ENCODE measurements at regions not wholly inside any gene's neighbourhood (a gene's known extent, or its start where the extent isn't known, plus 50 kb on each side); places are given as distances from the start of the nearest gene placed in this dataset.

- WGBS, 2 experiments: 88 to 98% methylated on average over 2 of the region's 2 CpGs
- Histone ChIP-seq H3K36me3 (ENCODE audit: control insufficient read depth, insufficient read depth, low read length) (no peaks in the 10 kb centered on the region), H3K27ac (ENCODE audit: insufficient read depth, low read depth, low read length, poor library complexity, severe bottlenecking) (no peak overlapping the region), H3K4me3 (ENCODE audit: insufficient read depth, low read depth, low read length) (no peak overlapping the region), H3K27me3 (ENCODE audit: control insufficient read depth, insufficient read depth, low read length, poor library complexity, severe bottlenecking) (no peaks in the 10 kb centered on the region), H3K9me3 (ENCODE audit: control insufficient read depth, low read length) (no peaks in the 10 kb centered on the region), H3K4me1 (ENCODE audit: control insufficient read depth, insufficient read depth, low read length) (peaks cover 9% of the 10 kb centered on the region)
Observed at GRCh38 chr1:56395776-56396175, 183.6 kb downstream of the PLPP3 start.

- WGBS, 2 experiments: 77 to 79% methylated on average over 6 of the region's 6 CpGs
- Histone ChIP-seq H3K4me1 (ENCODE audit: control insufficient read depth, insufficient read depth, low read length) (peaks cover 11% of the 10 kb centered on the region), H3K27ac (ENCODE audit: insufficient read depth, low read depth, low read length, poor library complexity, severe bottlenecking) (no peak overlapping the region), H3K36me3 (ENCODE audit: control insufficient read depth, insufficient read depth, low read length) (no peaks in the 10 kb centered on the region), H3K27me3 (ENCODE audit: control insufficient read depth, insufficient read depth, low read length, poor library complexity, severe bottlenecking) (no peaks in the 10 kb centered on the region), H3K4me3 (ENCODE audit: insufficient read depth, low read depth, low read length) (no peak overlapping the region), H3K9me3 (ENCODE audit: control insufficient read depth, low read length) (no peaks in the 10 kb centered on the region)
Observed at GRCh38 chr1:56394298-56394697, 185.1 kb downstream of the PLPP3 start.

DNA sequence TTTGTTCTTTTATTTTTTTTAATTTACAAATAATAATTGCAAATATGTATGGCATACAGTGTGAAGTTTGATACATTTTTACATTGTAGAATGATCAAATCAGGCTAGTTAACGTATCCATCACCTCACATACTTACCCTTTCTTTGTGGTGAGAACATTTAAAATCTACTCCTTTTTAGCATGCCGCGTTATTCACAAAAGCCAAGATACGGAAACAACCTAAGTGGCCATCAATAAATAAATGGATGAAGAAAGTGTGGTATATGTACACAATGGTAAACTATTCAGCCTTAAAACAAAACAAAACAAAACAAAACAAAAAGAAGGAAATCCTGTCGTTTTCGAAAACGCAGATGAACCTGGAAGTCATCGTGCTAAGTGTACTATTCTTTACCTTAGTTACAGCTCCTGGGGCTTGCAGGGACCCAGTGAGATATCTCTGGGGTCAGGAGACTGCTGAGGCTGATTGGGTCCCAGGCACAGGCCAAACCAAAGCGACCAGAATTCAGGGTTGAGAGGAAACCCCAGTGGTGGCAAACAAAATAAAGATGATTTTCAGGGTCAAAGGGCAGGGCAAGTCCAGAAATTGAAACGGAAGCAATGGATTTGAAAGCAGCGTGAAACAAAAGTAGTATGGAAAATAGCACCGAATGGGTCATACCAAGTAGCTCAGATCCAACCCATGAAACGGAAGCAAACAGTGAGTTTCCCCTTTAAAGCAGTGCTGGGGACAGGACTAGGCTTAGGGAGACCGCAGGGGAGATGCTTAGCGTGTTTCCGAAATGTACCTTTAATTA lies 188.2 kb downstream of the PLPP3 start:
- H3K4me1 ChIP-seq (ENCODE audit: control insufficient read depth, insufficient read depth, low read length): peaks cover 11% of the 10 kb centered on the region
- H3K4me3 ChIP-seq (ENCODE audit: insufficient read depth, low read depth, low read length): no peak overlapping the region
- no peak overlapping the region for H3K27ac ChIP-seq (ENCODE audit: insufficient read depth, low read depth, low read length, poor library complexity, severe bottlenecking)
- peaks cover 2% of the 10 kb centered on the region for H3K9me3 ChIP-seq (ENCODE audit: control insufficient read depth, low read length)
- WGBS, 2 experiments: 87 to 88% methylated on average over 14 to 16 of the region's 16 CpGs
- no peaks in the 10 kb centered on the region for H3K27me3 ChIP-seq (ENCODE audit: control insufficient read depth, insufficient read depth, low read length, poor library complexity, severe bottlenecking)
- no peaks in the 10 kb centered on the region for H3K36me3 ChIP-seq (ENCODE audit: control insufficient read depth, insufficient read depth, low read length)

- Histone ChIP-seq H3K4me1 (ENCODE audit: control insufficient read depth, insufficient read depth, low read length) (peaks cover 11% of the 10 kb centered on the region), H3K36me3 (ENCODE audit: control insufficient read depth, insufficient read depth, low read length) (no peaks in the 10 kb centered on the region), H3K9me3 (ENCODE audit: control insufficient read depth, low read length) (peaks cover 2% of the 10 kb centered on the region), H3K27ac (ENCODE audit: insufficient read depth, low read depth, low read length, poor library complexity, severe bottlenecking) (no peak overlapping the region), H3K27me3 (ENCODE audit: control insufficient read depth, insufficient read depth, low read length, poor library complexity, severe bottlenecking) (no peaks in the 10 kb centered on the region), H3K4me3 (ENCODE audit: insufficient read depth, low read depth, low read length) (no peak overlapping the region)
- 22 to 26% methylated on average over 2 of the region's 3 CpGs for WGBS, 2 experiments
Observed at GRCh38 chr1:56390232-56390867, 189.0 kb downstream of the PLPP3 start.

DNA sequence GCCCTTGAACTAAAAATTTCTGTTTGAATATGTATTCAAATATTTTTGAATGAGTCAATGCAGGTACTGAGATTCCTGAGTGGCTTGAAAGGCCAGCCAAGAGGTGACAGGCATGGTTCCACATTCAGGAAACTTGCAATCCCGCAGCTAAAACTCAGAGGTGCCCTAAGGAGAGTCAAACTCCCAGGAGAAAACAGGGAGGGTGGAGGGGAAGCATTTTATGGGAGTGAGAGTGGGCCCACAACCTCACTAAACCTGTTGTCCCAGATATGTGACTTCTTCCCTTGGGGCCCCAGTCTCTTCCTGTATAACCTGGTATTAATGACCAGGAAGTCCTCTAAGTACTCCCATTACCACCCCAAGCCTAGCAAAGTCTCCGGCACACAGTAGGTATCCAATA lies 189.6 kb downstream of the PLPP3 start:
- WGBS, 2 experiments: 67 to 85% methylated on average over 1 to 2 of the region's 2 CpGs
- Histone ChIP-seq H3K27me3 (ENCODE audit: control insufficient read depth, insufficient read depth, low read length, poor library complexity, severe bottlenecking) (no peaks in the 10 kb centered on the region), H3K36me3 (ENCODE audit: control insufficient read depth, insufficient read depth, low read length) (no peaks in the 10 kb centered on the region), H3K27ac (ENCODE audit: insufficient read depth, low read depth, low read length, poor library complexity, severe bottlenecking) (no peak overlapping the region), H3K4me1 (ENCODE audit: control insufficient read depth, insufficient read depth, low read length) (peaks cover 11% of the 10 kb centered on the region), H3K9me3 (ENCODE audit: control insufficient read depth, low read length) (peaks cover 2% of the 10 kb centered on the region), H3K4me3 (ENCODE audit: insufficient read depth, low read depth, low read length) (no peak overlapping the region)

DNA sequence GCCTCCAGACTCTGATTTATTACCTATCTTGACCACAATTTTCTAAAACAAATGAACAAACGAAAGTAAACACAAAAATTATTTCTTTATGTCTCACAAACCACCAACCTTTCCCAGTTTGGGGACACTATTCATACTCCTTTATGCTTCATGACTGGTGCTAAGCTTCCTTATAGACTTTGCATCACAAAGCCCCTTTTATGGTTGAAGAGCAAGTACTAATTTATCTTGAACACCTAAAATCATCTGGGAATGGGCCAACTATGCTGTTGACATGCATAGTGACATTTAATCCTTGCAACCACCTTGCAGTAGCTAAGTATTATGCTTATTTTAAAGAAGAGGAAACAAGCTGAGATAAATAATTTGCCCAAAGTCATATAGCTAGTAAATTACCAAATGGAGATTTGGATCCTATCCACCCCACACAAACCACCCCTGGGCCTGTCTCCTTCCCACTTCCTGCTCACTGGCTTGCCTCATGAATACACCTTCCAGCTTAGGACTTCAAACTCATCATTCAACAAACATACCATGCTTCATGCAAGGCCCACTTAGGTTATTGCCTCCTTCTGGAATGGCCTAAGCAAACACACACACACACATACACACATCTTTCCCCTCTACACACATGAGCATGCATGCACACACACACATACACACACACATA lies 192.2 kb downstream of the PLPP3 start:
- H3K27me3 ChIP-seq (ENCODE audit: control insufficient read depth, insufficient read depth, low read length, poor library complexity, severe bottlenecking): no peaks in the 10 kb centered on the region
- peaks cover 2% of the 10 kb centered on the region for H3K9me3 ChIP-seq (ENCODE audit: control insufficient read depth, low read length)
- H3K4me1 ChIP-seq (ENCODE audit: control insufficient read depth, insufficient read depth, low read length): peaks cover 15% of the 10 kb centered on the region
- 88 to 93% methylated on average over 1 of the region's 1 CpG for WGBS, 2 experiments
- no peak overlapping the region for H3K4me3 ChIP-seq (ENCODE audit: insufficient read depth, low read depth, low read length)
- H3K36me3 ChIP-seq (ENCODE audit: control insufficient read depth, insufficient read depth, low read length): no peaks in the 10 kb centered on the region
- H3K27ac ChIP-seq (ENCODE audit: insufficient read depth, low read depth, low read length, poor library complexity, severe bottlenecking): no peak overlapping the region

DNA sequence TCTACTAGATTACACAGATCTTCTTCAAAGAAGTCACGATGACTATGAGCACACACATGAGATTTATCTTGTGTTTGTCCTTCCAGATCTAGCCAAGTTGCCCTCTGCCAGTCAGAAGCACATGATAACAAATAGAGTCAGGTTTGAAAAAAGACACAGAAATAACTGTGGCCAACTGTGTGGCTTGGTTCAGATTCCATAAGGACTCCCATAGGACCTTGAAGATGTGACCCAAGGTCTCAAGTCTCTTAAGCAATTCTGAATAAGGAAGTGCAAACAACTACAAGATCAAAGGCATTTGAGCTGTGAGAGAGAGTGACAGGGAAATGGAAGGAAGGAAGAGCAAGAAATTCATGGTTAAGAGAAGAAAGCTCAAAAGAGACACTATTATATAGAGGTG lies 194.0 kb downstream of the PLPP3 start:
- no peak overlapping the region for H3K27ac ChIP-seq (ENCODE audit: insufficient read depth, low read depth, low read length, poor library complexity, severe bottlenecking)
- peaks cover 2% of the 10 kb centered on the region for H3K9me3 ChIP-seq (ENCODE audit: control insufficient read depth, low read length)
- peaks cover 4% of the 10 kb centered on the region for H3K4me1 ChIP-seq (ENCODE audit: control insufficient read depth, insufficient read depth, low read length)
- no peaks in the 10 kb centered on the region for H3K27me3 ChIP-seq (ENCODE audit: control insufficient read depth, insufficient read depth, low read length, poor library complexity, severe bottlenecking)
- no peaks in the 10 kb centered on the region for H3K36me3 ChIP-seq (ENCODE audit: control insufficient read depth, insufficient read depth, low read length)
- no peak overlapping the region for H3K4me3 ChIP-seq (ENCODE audit: insufficient read depth, low read depth, low read length)
- whole genome bisulfite sequencing, 2 experiments: 84 to 97% methylated on average over 1 of the region's 1 CpG

DNA sequence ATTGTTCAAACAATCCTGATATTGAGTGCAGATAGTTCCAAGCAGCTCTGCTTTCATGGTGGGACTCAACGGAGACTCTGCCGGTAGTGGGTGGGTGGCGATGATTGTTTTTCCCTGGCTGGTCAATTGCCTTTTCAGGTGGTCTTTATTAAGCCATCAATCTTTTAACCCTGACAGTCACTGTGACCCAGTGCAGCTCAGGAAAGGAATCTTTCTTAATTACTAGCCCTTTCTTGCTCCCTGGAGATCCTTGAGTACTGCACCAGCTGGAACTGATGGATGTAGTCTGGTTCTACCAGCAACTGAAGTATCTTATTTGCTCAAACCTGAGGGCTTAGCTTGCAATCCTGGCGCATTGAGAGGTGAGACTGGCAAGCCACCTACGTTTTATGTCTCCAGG lies 196.4 kb downstream of the PLPP3 start:
- Histone ChIP-seq H3K36me3 (ENCODE audit: control insufficient read depth, insufficient read depth, low read length) (no peaks in the 10 kb centered on the region), H3K4me3 (ENCODE audit: insufficient read depth, low read depth, low read length) (no peak overlapping the region), H3K27me3 (ENCODE audit: control insufficient read depth, insufficient read depth, low read length, poor library complexity, severe bottlenecking) (no peaks in the 10 kb centered on the region), H3K4me1 (ENCODE audit: control insufficient read depth, insufficient read depth, low read length) (peaks cover 4% of the 10 kb centered on the region), H3K9me3 (ENCODE audit: control insufficient read depth, low read length) (peaks cover 2% of the 10 kb centered on the region), H3K27ac (ENCODE audit: insufficient read depth, low read depth, low read length, poor library complexity, severe bottlenecking) (no peak overlapping the region)
- WGBS, 2 experiments: 62 to 79% methylated on average over 5 of the region's 5 CpGs

GRCh38 chr1:56380531-56380930 lies 198.8 kb downstream of the PLPP3 start:
- no peaks in the 10 kb centered on the region for H3K36me3 ChIP-seq (ENCODE audit: control insufficient read depth, insufficient read depth, low read length)
- peaks cover 21% of the 10 kb centered on the region for H3K4me1 ChIP-seq (ENCODE audit: control insufficient read depth, insufficient read depth, low read length)
- H3K4me3 ChIP-seq (ENCODE audit: insufficient read depth, low read depth, low read length): no peak overlapping the region
- no peaks in the 10 kb centered on the region for H3K9me3 ChIP-seq (ENCODE audit: control insufficient read depth, low read length)
- no peaks in the 10 kb centered on the region for H3K27me3 ChIP-seq (ENCODE audit: control insufficient read depth, insufficient read depth, low read length, poor library complexity, severe bottlenecking)
- H3K27ac ChIP-seq (ENCODE audit: insufficient read depth, low read depth, low read length, poor library complexity, severe bottlenecking): no peak overlapping the region
- 78 to 79% methylated on average over 4 of the region's 4 CpGs for WGBS, 2 experiments

GRCh38 chr1:56378341-56379070 lies 200.9 kb downstream of the PLPP3 start:
- Histone ChIP-seq H3K36me3 (ENCODE audit: control insufficient read depth, insufficient read depth, low read length) (no peaks in the 10 kb centered on the region), H3K27ac (ENCODE audit: insufficient read depth, low read depth, low read length, poor library complexity, severe bottlenecking) (no peak overlapping the region), H3K4me1 (ENCODE audit: control insufficient read depth, insufficient read depth, low read length) (peaks cover 31% of the 10 kb centered on the region), H3K9me3 (ENCODE audit: control insufficient read depth, low read length) (no peaks in the 10 kb centered on the region), H3K27me3 (ENCODE audit: control insufficient read depth, insufficient read depth, low read length, poor library complexity, severe bottlenecking) (no peaks in the 10 kb centered on the region), H3K4me3 (ENCODE audit: insufficient read depth, low read depth, low read length) (no peak overlapping the region)
- WGBS, 2 experiments: 72 to 76% methylated on average over 6 of the region's 6 CpGs

Data from ectodermal cell (in vitro differentiated cells).